Glomerular visceral epithelial cell (primary cell): ENCODE measurements at regions not wholly inside any gene's neighbourhood (a gene's known extent, or its start where the extent isn't known, plus 50 kb on each side); places are given as distances from the start of the nearest gene placed in this dataset.

Experiments
- DNase-seq: peaks from one replicate; pipeline ENCODE4 v3.0.0-alpha.2; 2016; ENCODE audit errors: extremely low spot score

DNA sequence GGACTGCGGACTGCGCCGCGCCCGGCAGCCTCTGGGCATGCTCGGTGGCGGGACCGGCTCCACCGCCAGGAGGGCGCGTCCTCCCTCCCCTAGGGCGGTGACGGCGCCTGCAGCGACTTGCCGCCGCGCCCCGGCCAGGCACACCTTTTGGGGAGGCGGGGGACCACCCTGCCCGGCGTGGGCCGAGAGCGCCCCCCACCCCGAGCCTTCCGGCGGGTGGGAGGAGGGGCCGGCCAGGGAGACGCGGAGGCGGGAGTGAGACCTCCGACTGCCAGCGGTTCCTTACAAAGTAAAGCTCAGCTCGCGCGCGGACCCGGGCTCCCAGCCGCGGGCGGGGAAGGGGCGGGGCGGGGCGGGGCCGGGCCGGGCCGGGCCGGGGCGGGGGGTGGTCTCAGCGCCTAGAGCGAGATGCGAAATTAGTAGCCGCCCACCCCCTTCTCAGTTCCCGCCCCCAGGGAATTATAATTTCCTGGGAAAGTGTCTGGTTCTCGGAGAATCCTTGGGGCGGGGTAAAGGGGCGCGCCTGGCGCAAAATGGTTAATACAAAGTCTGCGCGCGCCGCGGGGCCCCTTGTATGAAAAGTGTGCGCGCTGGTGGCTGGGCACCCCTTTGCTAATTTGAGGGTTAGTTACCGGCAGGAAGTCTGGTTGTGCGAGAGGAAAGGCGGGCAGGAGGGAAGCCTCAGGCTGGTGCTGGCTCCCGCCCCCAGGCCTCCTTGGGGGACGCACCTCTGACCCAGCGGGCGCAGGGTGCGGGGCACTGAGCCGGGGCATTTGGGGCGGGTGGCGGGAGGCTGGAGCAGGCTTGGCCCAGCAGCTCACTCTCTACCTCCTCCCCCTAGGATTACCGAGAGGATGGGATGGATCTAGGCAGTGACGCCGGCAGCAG lies 224.8 kb upstream of the IL12A start:
- peak; percentile 94 for DNase-seq

DNA sequence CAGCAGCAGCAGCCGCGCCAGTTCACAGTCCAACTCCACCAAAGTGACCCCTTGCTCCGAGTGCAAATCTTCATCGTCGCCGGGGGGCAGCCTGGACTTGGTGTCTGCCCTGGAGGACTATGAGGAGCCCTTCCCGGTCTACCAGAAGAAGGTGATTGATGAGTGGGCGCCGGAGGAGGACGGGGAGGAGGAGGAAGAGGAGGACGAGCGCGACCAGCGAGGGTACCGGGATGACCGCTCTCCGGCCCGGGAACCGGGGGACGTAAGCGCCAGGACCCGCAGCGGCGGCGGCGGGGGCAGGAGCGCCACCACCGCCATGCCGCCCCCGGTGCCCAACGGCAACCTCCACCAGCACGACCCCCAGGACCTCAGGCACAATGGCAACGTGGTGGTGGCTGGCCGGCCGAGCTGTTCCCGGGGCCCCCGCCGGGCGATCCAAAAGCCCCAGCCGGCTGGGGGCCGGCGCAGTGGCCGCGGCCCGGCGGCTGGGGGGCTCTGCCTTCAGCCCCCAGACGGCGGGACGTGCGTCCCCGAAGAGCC lies 224.1 kb upstream of the IL12A start:
- no peak for DNase-seq

DNA sequence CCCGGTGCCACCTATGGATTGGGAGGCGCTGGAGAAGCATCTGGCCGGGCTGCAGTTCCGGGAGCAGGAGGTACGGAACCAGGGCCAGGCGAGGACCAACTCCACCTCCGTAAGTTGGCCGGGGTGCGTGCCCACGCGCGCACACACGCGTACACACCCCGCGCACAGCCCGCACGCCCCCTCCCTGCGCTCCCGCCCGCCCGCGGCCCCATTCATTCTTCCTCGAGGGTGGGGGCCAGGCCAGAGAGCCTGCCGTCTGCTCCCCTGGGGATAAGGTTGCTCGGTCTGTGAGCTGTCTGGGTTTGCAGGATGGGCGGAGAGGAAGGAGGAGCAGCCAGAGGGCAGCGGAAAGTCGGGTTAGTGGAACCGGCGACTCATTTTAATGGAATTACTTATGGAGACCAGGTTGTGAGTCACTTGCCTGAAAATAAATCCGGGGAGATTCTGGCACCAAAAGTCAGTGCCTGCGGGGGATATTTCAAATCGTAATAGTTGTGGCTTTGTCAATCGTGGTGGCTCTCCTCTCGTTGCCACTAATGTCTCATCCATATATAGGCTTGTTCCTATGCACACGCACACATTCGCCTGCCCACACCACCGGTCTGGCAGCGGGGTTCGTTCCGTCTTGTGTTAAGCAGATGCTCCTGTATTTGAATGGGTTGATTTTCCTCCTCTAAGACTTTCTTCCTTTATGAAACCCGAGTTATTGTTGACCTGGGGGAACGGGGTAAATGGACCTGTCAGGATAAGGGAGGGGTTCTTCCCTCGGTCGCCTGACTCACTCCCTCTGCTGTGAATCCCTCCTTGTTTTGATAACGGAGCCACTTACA lies 223.4 kb upstream of the IL12A start:
- peak; percentile 95 for DNase-seq

DNA sequence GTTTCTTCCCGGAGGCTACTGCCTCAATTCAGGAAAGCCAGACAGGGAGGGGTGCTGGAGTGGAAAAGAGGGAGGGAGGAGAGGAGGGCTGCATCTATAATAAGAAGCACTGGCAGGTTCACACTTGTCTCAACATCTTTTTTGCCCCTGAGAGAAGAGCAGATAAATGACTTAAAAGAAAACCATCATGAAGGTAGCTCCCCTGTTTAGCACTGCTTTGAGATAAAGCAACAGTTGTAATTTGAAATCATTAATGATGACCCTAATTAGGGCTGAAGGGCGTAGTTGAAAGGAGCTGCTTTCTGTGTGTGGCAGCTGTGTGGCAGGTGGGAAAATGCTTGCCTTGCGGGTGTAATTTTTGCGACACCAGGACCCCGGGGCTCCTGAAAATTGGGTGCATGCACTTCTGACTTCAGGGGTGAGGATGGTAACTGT lies 222.8 kb upstream of the IL12A start:
- no peak for DNase-seq

DNA sequence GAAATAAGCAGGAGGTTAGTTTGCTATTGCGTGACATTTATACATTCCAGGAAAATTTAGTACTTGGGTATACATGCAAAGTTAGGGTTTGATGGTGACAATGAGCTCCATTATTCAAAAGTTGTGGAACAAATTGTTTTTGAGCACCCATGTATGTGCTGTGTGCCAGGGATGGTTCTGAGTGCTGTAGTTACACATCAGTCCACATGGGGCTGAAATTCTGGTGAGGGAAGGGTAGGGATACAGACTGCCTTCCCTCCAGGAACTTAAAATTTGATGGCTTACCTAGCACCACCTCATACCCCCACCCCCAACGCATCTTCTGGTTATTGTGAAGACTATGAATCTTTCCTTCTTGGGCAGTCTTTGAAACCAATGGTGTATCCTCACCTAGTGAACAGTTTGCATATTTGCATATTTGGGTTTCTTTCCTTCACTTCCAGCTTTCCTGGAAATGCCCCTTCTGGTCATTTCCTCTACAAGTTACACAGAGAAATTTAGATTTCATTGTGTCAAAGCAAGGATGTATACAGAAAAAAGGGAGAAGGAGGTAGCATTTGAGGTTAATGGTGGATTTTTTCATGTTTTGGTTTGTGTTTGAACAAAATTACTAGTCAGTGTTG lies 222.0 kb upstream of the IL12A start:
- DNase-seq: peak; percentile 57

DNA sequence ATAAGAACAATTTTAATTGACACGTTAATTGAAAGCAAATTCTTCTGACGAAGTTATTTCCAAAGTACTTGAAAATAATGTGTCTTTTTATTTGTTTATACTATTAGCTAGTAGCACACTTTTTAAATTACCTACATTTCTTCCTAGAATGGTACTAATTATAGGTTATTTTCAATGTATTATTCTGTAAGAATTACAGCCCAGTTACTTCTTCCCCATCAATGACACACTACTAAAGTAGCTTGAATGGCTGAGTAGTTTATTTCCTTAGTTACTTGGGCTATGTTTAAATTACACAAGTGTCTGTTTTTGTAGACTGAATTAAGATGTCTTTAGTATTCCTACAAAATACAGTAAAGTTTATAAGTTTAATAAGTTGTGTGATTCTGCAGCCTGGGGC lies 217.6 kb upstream of the IL12A start:
- no peak for DNase-seq

DNA sequence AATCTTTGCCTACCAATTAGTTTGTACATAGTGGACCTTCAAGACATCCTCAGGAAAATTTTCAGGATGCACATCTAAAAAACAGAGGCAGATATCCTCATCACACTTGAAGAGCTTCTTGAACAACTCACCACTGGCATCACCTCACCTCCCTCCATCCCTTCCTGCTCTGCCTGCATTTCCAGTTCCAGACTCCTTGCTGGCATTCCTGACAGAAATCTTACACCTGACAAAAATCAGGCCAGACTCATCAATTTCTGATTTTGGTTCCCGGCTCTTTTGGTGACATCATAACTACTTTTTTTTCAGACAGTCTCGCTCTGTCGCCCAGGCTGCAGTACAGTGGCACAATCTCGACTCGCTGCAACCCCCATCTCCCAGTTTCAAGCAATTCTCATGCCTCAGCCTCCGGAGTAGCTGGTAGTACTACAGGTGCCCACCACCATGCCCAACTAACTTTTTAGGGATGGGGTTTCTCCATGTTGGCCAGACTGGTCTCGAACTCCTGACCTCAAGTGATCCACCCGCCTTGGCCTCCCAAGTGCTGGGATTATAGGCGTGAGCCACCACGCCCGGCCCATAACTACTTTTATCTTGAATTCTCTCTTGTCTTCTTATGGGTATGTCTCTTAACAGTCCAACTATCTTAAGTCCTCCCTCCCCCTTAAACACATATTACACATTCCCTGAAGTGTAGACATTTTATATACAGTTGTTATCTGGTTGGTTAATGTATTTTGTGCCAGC lies 216.6 kb upstream of the IL12A start:
- no peak for DNase-seq

DNA sequence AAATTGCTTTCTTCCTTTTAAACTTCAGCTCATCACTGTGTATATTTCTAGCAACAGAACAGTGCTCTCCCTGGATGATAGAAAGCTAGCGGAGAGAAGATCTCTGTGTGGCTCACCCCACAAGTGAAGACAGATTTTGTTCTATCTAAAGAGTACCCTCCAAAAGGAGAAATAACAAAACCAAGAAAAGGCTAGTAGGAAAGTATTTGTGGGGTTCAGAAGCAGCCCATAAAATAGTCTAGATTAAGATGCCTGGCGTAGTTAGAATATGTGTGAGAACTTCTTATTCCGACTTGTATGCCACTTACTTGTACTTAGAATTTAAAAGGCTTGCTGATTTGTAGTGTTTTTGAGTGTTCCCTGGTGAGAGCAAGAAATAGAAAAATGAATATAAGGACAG lies 214.9 kb upstream of the IL12A start:
- no peak for DNase-seq

DNA sequence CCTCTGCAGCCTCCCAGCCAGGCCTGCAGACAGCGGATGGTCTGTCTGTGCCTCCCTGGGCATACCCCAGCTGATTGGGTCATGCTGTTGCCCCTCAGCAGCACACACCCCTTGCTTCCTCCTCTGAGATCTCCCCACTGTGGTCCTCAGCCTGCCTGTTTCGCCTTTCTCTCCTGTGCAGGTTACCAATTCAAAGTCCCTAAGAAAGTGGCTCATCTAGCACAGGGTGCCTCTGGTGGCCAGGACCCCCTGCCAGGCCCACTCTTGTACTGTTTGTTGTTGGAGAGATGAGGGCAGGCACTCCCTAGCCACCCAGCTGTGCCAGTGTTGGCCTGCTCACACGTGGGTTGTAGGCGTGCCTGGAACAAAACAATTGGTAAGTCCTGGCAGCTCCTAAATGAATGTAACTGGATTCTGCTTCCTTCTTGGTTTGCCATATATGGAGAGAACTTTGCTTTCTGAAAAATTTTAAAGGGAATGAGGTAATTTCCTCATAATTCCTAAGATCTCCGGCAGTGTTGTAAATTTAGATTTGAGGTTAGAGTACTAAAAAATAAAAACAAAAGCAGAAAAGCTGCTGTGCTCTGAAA lies 213.2 kb upstream of the IL12A start:
- DNase-seq: peak; percentile 64

DNA sequence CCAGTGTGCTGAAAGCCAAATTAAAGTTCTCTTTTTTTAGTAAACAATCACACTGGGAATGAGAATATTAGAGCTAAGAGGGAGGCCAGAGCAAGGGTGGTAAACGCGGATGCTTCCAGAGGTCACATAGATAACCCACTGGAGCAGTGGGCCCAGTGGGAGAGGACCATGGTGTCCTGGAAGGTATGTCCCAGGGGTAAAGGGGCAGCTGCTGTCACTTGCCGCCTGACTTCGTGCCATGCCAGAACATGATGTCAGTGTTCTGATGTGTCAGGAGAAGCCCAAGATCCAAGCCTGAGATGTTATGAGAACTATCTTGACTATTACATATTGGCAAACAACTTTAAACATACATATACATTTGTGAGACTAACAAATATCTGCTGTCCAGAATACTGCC lies 211.9 kb upstream of the IL12A start:
- DNase-seq: no peak

DNA sequence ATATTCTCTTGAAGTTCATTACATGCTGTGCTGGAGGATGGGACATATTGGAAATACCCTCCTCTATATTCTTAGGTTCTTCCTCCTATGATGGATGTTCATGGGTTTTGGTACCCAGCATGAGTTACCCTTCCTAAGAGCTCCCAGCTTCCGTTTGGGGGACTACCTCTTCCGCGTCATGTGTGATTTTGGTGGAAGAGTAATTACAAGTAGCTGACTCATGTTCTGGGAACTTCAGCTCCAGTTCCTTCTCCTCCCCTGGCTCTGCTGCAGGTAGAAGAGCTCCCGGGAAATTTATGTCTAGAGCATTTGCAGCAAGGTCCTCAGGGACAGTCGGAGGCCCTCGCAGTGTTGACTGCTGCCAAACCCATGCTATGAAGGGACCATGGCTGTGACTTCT lies 208.8 kb upstream of the IL12A start:
- DNase-seq: no peak

DNA sequence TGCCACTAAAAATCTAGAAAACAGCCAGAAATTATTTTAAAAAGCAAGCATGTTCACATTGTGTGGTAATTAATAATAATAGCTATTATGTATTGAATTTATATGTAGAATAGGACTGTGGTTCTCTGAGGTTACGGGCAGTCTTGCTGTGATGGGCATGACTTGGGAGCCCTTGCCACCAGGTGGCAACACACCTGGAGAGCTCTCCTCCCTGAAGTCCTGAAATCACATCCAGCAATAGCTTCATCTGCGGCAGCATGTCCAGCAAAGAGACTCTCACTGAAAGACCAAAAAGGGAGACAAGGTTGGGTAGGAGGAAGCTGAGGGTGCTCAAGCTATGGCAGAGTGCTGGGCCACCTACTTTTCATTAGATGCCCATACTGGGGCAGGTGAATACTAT lies 206.8 kb upstream of the IL12A start:
- no peak for DNase-seq

DNA sequence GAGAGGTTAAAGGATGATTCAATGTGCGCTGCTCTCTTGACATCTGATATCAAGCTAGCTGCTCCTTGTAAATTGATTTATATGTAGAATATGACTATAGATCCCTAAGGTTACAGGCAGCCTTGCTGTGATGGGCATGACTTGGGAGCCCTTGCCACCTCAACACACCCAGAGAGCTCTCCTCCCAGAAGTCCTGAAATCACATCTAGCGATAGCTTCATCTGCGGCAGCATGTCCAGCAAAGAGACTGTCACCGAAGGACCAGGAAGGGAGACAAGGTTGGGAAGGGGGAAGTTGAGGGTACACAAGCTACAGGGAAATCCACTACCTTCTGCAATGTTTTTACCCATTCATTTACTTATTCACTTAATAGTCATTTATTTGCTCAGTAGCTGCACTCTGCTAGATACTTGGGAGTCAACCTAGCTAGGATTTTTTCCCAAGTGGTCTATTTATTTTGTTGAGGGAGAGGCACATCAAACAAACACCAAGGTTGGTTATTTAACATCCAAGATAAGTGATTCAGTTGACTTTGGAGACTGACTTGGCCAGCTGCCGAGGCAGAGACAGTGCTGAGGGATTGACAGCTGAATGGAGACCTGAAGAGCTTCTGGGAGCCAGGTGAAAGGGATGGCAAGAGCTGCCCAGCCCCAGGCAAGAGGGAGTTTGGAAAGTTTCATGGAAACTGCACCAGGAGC lies 205.8 kb upstream of the IL12A start:
- DNase-seq: no peak

DNA sequence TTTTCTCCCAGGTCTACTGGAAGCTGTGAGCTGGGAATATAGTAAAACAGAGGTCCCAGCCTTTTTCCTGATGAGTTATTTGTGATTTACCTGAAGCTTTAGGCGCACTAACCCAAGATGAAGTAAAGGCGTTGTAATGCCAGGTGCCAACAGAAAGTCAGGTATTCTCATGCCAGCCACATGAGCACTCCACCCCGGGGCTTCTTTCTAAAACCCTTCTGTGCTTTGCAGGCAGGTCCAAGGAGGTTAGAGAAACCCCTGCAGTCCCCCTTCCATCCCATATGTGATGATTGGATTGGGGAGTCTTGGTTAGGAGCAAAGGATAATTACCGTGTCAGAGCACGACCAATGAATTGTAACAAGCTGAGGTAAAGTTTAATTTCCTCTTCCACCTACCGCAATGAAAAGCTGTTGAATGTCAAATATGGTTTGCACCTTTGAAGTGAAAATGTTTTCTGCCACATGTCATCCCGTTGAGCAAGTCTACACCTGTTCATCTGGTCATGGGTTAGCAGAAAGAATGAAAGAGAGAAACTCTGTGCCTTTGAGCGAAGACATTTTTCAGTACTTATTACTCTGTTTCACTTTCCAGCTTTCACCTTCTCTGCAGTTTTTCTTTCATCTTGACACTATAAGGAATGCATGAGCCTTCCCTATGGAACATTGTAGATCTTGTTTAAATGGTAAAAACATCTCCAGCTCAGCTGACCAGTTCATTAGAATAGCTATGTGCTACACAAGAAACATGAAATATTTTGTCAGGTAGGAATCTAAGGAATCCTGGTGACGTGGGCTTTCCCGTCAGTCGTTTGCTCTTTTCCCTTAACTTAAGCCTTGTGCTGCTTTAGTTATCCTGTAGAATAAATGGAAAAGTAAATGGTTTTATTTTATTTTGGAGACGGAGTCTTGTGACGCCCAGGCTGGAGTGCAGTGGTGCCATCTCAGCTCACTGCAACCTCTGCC lies 204.6 kb upstream of the IL12A start:
- no peak for DNase-seq

DNA sequence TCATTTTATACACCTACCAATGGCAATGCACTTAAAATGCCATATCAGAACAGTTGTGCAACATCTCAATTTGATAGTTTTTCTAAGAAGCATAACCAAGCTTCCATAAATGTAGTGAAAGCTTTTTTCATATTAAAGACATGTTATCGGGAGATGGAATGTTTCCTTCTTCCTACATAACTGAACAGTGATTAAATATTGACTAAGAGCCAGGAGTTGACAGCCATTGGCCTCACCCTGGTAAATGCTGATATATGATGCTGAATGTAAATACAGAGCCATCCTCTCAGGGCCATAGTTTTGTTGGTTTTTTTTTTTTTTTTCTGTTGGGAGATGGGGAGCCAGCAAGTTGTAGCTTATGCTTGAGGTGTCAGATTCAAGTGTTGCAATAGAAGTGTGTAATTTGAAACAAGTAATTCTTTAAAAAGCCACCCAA lies 203.3 kb upstream of the IL12A start:
- no peak for DNase-seq

DNA sequence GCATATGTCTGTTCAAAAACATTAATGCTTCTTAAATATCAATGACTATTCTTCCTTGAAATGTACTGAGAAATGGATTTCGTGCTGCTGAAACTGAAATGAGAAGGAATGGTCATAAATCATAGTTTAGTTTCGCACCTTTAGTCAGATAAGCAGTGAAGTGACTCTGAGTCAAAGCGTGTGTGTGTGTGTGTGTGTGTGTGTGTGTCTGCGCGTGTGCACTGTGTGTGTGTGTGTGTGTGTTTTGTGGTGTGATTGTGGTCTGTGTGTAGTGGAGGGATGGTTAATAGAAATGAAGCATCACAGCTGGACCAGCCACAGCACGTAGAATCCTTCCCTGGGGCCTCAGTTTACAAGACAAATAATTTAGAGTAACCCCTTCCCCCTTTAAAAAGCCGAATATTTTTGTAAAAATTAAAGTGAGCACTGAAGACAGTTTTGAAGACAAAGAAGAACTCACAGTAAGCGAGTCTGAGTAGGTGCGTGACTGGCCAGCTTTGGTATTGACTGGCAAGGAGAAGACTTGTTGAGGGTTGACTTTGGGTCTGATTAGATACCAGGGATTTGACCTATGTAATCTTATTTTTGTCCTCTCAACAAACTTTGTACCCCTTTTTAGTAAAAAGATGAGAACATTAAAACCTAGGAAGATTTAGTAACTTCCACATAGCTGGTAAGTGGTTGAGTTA lies 202.0 kb upstream of the IL12A start:
- DNase-seq: peak; percentile 24

DNA sequence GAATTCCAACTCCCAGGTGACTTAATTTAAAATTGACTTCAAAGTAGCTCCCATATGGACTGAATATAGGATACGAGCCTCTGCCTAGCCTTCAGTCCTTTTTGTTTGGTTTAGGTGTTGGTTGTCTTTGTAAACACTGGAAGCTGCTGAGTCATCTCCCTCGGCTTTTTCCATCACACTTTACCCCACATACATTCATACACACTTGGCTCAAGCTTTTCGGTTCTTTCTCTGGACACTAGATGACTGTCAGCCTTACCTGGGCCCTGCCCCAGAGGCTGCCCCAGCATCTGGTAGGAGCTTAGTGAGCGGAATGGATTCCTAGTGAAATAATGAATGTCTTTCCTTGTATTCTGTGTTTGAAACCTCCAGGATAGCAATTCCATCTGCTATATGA lies 201.5 kb upstream of the IL12A start:
- DNase-seq: peak; percentile 61

DNA sequence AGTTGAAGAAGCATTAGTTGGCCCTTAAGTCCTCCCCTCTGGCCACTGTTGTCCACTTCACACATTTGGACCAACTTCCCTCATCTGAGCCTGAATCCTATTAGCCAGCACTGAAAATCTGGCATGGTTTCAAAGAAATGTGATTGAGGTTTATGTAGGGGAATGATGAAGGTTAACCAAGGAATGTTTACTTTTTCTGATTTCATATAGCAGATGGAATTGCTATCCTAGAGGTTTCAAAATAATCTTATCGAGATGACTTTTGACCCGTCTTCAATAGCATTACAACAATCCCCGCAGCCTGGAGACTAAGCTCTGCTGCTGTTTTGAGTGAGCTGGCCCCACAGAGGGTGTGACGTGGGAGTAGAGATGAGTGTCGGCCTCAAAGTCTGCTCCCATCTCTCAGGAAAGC lies 200.8 kb upstream of the IL12A start:
- peak; percentile 72 for DNase-seq

DNA sequence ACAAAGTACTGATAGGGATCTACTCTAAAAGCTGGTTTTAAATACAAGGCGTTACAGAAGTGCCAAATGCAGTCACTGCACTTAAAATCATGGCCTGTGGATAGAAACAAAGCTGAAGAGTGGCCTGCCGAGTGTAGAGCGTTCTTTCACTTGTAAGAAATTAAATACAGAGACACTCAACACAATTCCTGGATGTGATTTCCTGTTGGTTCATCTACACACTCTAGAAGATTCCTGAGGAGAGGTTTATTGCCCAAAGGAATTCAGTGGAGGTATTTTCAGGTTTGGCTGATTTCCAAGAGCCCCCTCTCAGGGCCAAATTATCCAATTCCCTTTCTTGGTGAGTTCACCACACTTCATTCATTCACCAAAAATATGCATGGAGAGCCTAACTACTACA lies 200.3 kb upstream of the IL12A start:
- DNase-seq: peak; percentile 84
